Ovary (tissue), 7 donors: ENCODE measurements at regions not wholly inside any gene's neighbourhood (a gene's known extent, or its start where the extent isn't known, plus 50 kb on each side); places are given as distances from the start of the nearest gene placed in this dataset.

Experiments used
- DNase-seq, 5 donors: peaks; one replicate each; pipeline ENCODE4 v3.0.0-alpha.2; 2019 to 2020
- H3K27ac ChIP-seq, 2 donors: fragments of 200-600 bp; one replicate each; pipeline versions ENCODE4 v1.5.1 to v1.8.0; 2019 to 2022
- H3K27me3 ChIP-seq: fragments of 200-600 bp; one replicate; pipeline ENCODE4 v1.8.0; 2022
- H3K36me3 ChIP-seq: fragments of 200-600 bp; sonication (generic); one replicate; pipeline ENCODE4 v1.5.1; 2019
- H3K4me1 ChIP-seq: one replicate; pipeline ENCODE4 v1.8.1; 2013; ENCODE audit warnings: mild to moderate bottlenecking, moderate library complexity; ENCODE audit not compliant: insufficient read depth
- H3K4me3 ChIP-seq: fragments of 200-600 bp; sonication (generic); one replicate; pipeline ENCODE4 v1.5.1; 2017
- H3K9me3 ChIP-seq, 2 donors: fragments of 200-600 bp in 1 of 2; sonication (generic) in 1 of 2; one replicate each; pipeline versions ENCODE4 v1.5.1 to v1.8.1; 2013 to 2019; ENCODE audit warnings: mild to moderate bottlenecking in 1 of 2, moderate library complexity in 1 of 2
- EP300 ChIP-seq: sonication (generic); formaldehyde crosslinking; IDR thresholded peaks from one replicate; pipeline ENCODE4 v1.6.1; 2017; ENCODE audit warnings: antibody characterized with exemption
- POLR2A ChIP-seq: fragments of 450-650 bp; IDR thresholded peaks from one replicate; pipeline ENCODE4 v1.6.1; 2017; ENCODE audit warnings: antibody characterized with exemption, mild to moderate bottlenecking, moderate library complexity
- WGBS, 3 donors: extraction: QIAGEN DNeasy Blood & Tissue Kit in 1 of 3; methylation state at CpG; one replicate each; pipeline versions ENCODE4 v1.1.5 to v1.1.7; 2013 to 2017; 5-methylcytosine and 5-hydroxymethylcytosine counted together
- intact Hi-C, 4 donors: fragments of 100-400 bp; cut with DNase I; formaldehyde crosslinking; loops; one replicate each; pipeline versions ENCODE4 v1.11.0 to v1.15.1; 2022 to 2023
- TF ChIP-seq, protein P1 (sequence below), 3 donors: fragments of 450-650 bp in 2 of 3; fragments of 200-600 bp in 1 of 3; IDR thresholded peaks; one replicate each; pipeline versions ENCODE4 v1.5.1 to v1.8.0; 2016 to 2022; ENCODE audit warnings: antibody characterized with exemption in 3 of 3, mild to moderate bottlenecking in 1 of 3
- donor health status: DM: no; HTN: no; CAD: no; lungs with moderate emphysema.
- donor health status: DM: no; HTN: no; CAD: no.
- donor health status: Bipolar disorder and iron deficiency.
- donor health status: DM: no; HTN: no; CAD: no.
- donor health status: DM: yes; HTN: yes; CAD: no.

DNA sequence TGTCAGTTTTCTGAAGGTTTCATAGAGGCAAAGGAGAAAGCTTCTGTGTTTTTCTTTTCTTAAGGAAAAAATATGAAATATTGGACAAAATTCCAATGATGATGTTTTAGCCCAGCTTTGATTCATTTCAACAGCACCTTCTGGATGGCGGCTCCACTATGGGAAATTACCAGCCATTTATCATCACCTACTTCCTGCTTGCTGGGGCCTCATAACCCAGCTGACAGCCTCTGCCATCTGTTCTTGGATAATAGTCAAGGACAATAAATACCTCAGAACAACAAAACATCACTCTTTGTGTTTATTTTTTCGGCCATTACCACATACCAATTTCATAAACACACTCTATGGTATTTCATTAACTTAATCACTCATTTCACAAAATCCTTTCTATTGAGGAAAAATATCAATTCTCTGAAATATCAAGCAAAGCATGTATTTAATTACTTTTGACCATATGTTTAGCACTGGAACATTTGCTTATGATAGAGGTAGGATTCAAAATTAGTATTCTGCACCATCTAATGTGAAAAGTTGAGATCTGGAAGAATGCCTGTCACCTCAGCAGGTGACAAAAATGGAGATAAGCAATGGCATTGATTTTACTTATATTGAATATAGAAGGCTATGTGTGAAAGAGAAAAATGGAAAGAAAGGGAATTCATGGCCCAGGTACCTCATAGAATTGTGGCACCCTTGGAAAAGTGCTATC is 629.7 kb downstream of the LIG4 start:
- Histone ChIP-seq H3K27ac (no peak overlapping the region), H3K27me3 (no peaks in the 10 kb centered on the region), H3K36me3 (no peaks in the 10 kb centered on the region), H3K4me3 (no peak overlapping the region), H3K4me1 (no peaks in the 10 kb centered on the region), H3K9me3 (no peaks in the 10 kb centered on the region)
- 8 to 28% (median 10%) methylated on average over 2 of the region's 2 CpGs for WGBS, 3 donors
- intact Hi-C loops, result no loop called here
- DNase-seq, result no peak
- TF ChIP-seq, protein P1, sequence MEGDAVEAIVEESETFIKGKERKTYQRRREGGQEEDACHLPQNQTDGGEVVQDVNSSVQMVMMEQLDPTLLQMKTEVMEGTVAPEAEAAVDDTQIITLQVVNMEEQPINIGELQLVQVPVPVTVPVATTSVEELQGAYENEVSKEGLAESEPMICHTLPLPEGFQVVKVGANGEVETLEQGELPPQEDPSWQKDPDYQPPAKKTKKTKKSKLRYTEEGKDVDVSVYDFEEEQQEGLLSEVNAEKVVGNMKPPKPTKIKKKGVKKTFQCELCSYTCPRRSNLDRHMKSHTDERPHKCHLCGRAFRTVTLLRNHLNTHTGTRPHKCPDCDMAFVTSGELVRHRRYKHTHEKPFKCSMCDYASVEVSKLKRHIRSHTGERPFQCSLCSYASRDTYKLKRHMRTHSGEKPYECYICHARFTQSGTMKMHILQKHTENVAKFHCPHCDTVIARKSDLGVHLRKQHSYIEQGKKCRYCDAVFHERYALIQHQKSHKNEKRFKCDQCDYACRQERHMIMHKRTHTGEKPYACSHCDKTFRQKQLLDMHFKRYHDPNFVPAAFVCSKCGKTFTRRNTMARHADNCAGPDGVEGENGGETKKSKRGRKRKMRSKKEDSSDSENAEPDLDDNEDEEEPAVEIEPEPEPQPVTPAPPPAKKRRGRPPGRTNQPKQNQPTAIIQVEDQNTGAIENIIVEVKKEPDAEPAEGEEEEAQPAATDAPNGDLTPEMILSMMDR (IDR thresholded peaks at IDR 0.05), result no peak
- TF ChIP-seq POLR2A (no peak), EP300 (no peak)

DNA sequence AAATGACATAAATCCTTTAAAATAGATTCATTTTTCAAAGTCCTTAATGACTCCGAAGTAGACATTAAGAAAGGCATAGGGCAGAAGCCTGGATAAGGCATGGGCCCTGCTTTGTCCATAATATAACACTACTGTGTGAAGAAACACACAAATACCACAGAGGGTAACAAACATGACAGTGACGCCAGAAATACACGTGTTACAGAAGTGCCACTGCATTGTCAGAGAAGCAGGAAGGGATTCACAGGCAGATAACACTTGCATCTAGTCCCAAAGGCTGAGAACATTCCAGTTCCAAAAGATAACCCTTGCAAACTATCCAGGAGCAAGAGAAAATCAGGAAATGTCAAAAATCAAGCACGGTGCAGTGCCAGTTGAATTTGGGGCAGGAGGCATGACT is 633.2 kb downstream of the LIG4 start:
- H3K27me3 ChIP-seq, result no peaks in the 10 kb centered on the region
- DNase-seq, result no peak
- H3K4me3 ChIP-seq, result no peak overlapping the region
- intact Hi-C loops, result no loop called here
- TF ChIP-seq, protein P1 (IDR thresholded peaks at IDR 0.05), result no peak
- no peak for TF ChIP-seq EP300
- TF ChIP-seq POLR2A, result no peak
- 85 to 89% (median 87%) methylated on average over 4 of the region's 4 CpGs for WGBS, 3 donors
- no peaks in the 10 kb centered on the region for H3K4me1 ChIP-seq
- H3K9me3 ChIP-seq, result no peaks in the 10 kb centered on the region
- no peaks in the 10 kb centered on the region for H3K36me3 ChIP-seq
- no peak overlapping the region for H3K27ac ChIP-seq

DNA sequence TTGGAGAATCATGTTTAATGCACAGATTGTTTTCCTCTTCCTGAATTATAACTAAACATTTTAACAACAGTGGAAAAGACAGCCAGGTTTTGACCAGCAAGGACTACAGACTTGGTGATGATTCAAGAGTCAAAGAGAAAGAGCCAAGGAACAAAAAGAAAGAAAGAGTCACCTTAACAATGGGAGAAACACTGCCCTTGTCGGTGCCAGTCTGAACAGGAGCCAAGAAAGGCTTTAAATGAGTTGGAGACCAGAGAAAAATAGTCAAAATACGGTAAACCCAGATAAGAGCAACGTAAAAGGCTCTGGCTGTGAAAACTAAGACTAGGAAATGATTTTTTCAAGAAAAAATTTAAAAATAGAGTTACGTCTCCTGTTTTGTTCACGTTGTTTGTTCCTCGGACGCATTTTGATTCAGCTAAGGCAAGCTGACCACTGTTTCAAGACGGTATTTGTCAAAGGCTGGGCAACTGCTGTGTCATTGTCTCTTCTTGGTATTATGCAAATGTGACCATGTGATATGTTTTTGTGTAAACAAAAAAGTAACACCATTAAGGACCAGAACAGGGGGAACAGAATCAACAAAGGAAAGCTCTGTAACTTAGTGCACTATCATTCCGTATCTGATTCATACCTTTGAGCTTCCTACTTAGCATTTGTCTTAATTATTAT is 634.5 kb downstream of the LIG4 start:
- 38 to 57% (median 46%) methylated on average over 9 of the region's 9 CpGs for WGBS, 3 donors
- intact Hi-C loops, result no loop called here
- DNase-seq, result no peak
- TF ChIP-seq POLR2A (no peak), EP300 (no peak)
- TF ChIP-seq, protein P1 (IDR thresholded peaks at IDR 0.05), result no peak
- Histone ChIP-seq H3K27me3 (no peaks in the 10 kb centered on the region), H3K9me3 (no peaks in the 10 kb centered on the region), H3K4me3 (no peak overlapping the region), H3K4me1 (no peaks in the 10 kb centered on the region), H3K36me3 (no peaks in the 10 kb centered on the region), H3K27ac (no peak overlapping the region)

DNA sequence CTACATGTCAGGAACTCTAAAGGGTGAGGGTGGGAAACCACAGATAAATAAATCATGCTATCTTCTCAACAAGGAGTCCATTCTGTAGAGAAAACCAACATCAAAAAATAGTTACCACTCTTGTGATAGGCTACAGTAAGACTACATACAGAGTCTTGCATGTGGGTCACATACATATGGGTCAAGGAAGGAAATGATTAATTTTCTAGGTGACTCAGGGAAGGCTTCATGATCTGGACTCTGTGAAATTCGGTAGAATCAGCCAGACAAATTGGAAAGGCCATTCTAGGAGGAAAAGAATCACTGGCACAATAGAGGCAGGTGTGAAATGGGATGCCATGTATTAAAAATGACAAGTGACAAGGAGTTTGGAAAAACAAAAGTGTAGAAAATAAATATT is 638.9 kb downstream of the LIG4 start:
- intact Hi-C loops, result no loop called here
- Histone ChIP-seq H3K36me3 (no peaks in the 10 kb centered on the region), H3K27me3 (no peaks in the 10 kb centered on the region), H3K4me3 (no peak overlapping the region), H3K9me3 (no peaks in the 10 kb centered on the region), H3K27ac (no peak overlapping the region), H3K4me1 (no peaks in the 10 kb centered on the region)
- DNase-seq, result no peak
- 46 to 65% (median 61%) methylated on average over 1 of the region's 1 CpG for WGBS, 3 donors
- TF ChIP-seq, protein P1 (IDR thresholded peaks at IDR 0.05), result no peak
- TF ChIP-seq EP300 (no peak), POLR2A (no peak)
